GM23248 (cell line): ENCODE measurements at regions not wholly inside any gene's neighbourhood (a gene's known extent, or its start where the extent isn't known, plus 50 kb on each side); places are given as distances from the start of the nearest gene placed in this dataset.

ENCODE experiments used
- DNase-seq: peaks from one replicate; pipeline ENCODE4 v3.0.0-alpha.2; 2015
- H2AFZ ChIP-seq: fragments of 200-600 bp; sonication (generic); 2 replicates; pipeline ENCODE4 v1.6.1; 2016; ENCODE audit warnings: antibody characterized with exemption
- H3F3A ChIP-seq: fragments of 200-600 bp; sonication (generic); 2 replicates; pipeline ENCODE4 v1.6.1; 2016; ENCODE audit warnings: mild to moderate bottlenecking, antibody characterized with exemption, mixed run types; ENCODE audit not compliant: insufficient read depth
- H3K27ac ChIP-seq: fragments of 200-600 bp; sonication (generic); 2 replicates; pipeline ENCODE4 v1.5.1; 2016; ENCODE audit warnings: mild to moderate bottlenecking
- H3K27me3 ChIP-seq: fragments of 200-600 bp; sonication (generic); replicated peaks from 2 replicates; pipeline ENCODE4 v1.6.1; 2016; ENCODE audit warnings: mild to moderate bottlenecking; ENCODE audit not compliant: insufficient read depth
- H3K36me3 ChIP-seq: fragments of 200-600 bp; sonication (generic); 2 replicates; pipeline ENCODE4 v1.6.1; 2016; ENCODE audit warnings: low read depth, mild to moderate bottlenecking
- H3K4me1 ChIP-seq: fragments of 200-600 bp; sonication (generic); 2 replicates; pipeline ENCODE4 v1.6.1; 2016; ENCODE audit warnings: mild to moderate bottlenecking; ENCODE audit not compliant: insufficient read depth
- H3K4me2 ChIP-seq: fragments of 200-600 bp; sonication (generic); one replicate; pipeline ENCODE4 v1.6.1; 2016; ENCODE audit warnings: mild to moderate bottlenecking; ENCODE audit not compliant: unreplicated experiment
- H3K4me3 ChIP-seq: fragments of 200-600 bp; sonication (generic); 2 replicates; pipeline ENCODE4 v1.5.1; 2016; ENCODE audit warnings: mild to moderate bottlenecking
- H3K79me2 ChIP-seq: fragments of 200-600 bp; sonication (generic); 2 replicates; pipeline ENCODE4 v1.6.1; 2016; ENCODE audit warnings: mild to moderate bottlenecking; ENCODE audit not compliant: insufficient read depth
- H3K9ac ChIP-seq: fragments of 200-600 bp; sonication (generic); 2 replicates; pipeline ENCODE4 v1.6.1; 2016; ENCODE audit warnings: mild to moderate bottlenecking
- H3K9me2 ChIP-seq: fragments of 200-600 bp; sonication (generic); 2 replicates; pipeline ENCODE4 v1.6.1; 2016; ENCODE audit warnings: mixed run types, mild to moderate bottlenecking, moderate library complexity; ENCODE audit not compliant: insufficient read depth
- H3K9me3 ChIP-seq: fragments of 200-600 bp; sonication (generic); one replicate; pipeline ENCODE4 v1.6.1; 2017; ENCODE audit warnings: low read depth
- H4K20me1 ChIP-seq: fragments of 200-600 bp; sonication (generic); 2 replicates; pipeline ENCODE4 v1.6.0; 2016; ENCODE audit not compliant: insufficient read depth
- EZH2 ChIP-seq: fragments of 200-600 bp; sonication (generic); IDR thresholded peaks from 2 replicates; pipeline ENCODE4 v1.6.1; 2018; ENCODE audit warnings: antibody characterized with exemption, mild to moderate bottlenecking; ENCODE audit not compliant: insufficient read depth, poor library complexity, severe bottlenecking
- EZH2phosphoT487 ChIP-seq: fragments of 200-600 bp; sonication (generic); IDR thresholded peaks from 2 replicates; pipeline ENCODE4 v1.6.1; 2018; ENCODE audit warnings: antibody characterized with exemption, moderate library complexity, mild to moderate bottlenecking, low read depth; ENCODE audit not compliant: insufficient read depth
- WGBS, 2 experiments: methylation state at CpG; one replicate each; pipeline ENCODE4 v1.1.6; 2015 to 2017; ENCODE audit warnings: low lambda C conversion rate in 2 of 2, low coverage in 1 of 2; ENCODE audit errors: missing lambda C conversion rate in 2 of 2; 5-methylcytosine and 5-hydroxymethylcytosine counted together
- in situ Hi-C: fragments of 300-500 bp; cut with MboI; formaldehyde crosslinking; loops from 2 replicates; pipeline ENCODE4 v1.15.0; 2020

GRCh38 chr2:174660984-174661675 lies 63.5 kb upstream of the WIPF1 start:
- H3K79me2 ChIP-seq: peaks cover 81% of the 10 kb centered on the region
- WGBS, 2 experiments: 97% methylated on average over 9 of the region's 9 CpGs
- in situ Hi-C loops: no loop called here

GRCh38 chr2:174659069-174659900 lies 61.7 kb upstream of the WIPF1 start:
- 90 to 91% methylated on average over 7 of the region's 7 CpGs for WGBS, 2 experiments
- Histone ChIP-seq H3K4me1 (peaks cover 28% of the 10 kb centered on the region), H3K9me2 (no peaks in the 10 kb centered on the region), H2AFZ (no peak overlapping the region), H3K4me3 (no peak overlapping the region), H4K20me1 (no peaks in the 10 kb centered on the region), H3K27me3 (no peaks in the 10 kb centered on the region), H3K9ac (no peak overlapping the region), H3K36me3 (peaks cover 12% of the 10 kb centered on the region; the same call in 1 of the 2 replicates), H3K79me2 (peaks cover 81% of the 10 kb centered on the region), H3K9me3 (no peaks in the 10 kb centered on the region), H3K4me2 (no peak overlapping the region), H3K27ac (no peak overlapping the region), H3F3A (peaks cover 21% of the 10 kb centered on the region)
- no peak for DNase-seq
- in situ Hi-C loops: no loop called here
- TF ChIP-seq EZH2phosphoT487 (no peak), EZH2 (no peak)

More at GRCh38 chr2:174660984-174661675, 63.5 kb upstream of the WIPF1 start:
- DNase-seq: no peak
- Histone ChIP-seq H3K36me3 (peaks cover 8% of the 10 kb centered on the region; the same call in 1 of the 2 replicates), H3F3A (peaks cover 35% of the 10 kb centered on the region), H4K20me1 (no peaks in the 10 kb centered on the region), H2AFZ (no peak overlapping the region), H3K9me2 (no peaks in the 10 kb centered on the region), H3K9me3 (no peaks in the 10 kb centered on the region), H3K27ac (no peak overlapping the region), H3K4me2 (no peak overlapping the region), H3K9ac (no peak overlapping the region), H3K4me3 (no peak overlapping the region), H3K4me1 (peaks cover 37% of the 10 kb centered on the region), H3K27me3 (no peaks in the 10 kb centered on the region)
- TF ChIP-seq EZH2 (no peak), EZH2phosphoT487 (no peak)

GRCh38 chr2:174656676-174657176 lies 59.1 kb upstream of the WIPF1 start:
- Histone ChIP-seq H3K27me3 (no peaks in the 10 kb centered on the region), H3K36me3 (peaks cover 12% of the 10 kb centered on the region; the same call in 1 of the 2 replicates), H3K79me2 (peaks cover 98% of the 10 kb centered on the region), H2AFZ (no peak overlapping the region), H3K4me1 (peaks cover 10% of the 10 kb centered on the region; the same call in 1 of the 2 replicates), H3K9me2 (no peaks in the 10 kb centered on the region), H4K20me1 (no peaks in the 10 kb centered on the region), H3F3A (no peaks in the 10 kb centered on the region), H3K9ac (no peak overlapping the region), H3K27ac (no peak overlapping the region), H3K4me3 (no peak overlapping the region), H3K9me3 (no peaks in the 10 kb centered on the region), H3K4me2 (no peak overlapping the region)
- in situ Hi-C loops: no loop called here
- TF ChIP-seq EZH2phosphoT487 (no peak), EZH2 (no peak)
- no peak for DNase-seq

GRCh38 chr2:174656035-174656434 lies 58.4 kb upstream of the WIPF1 start:
- no peak overlapping the region for H3K4me2 ChIP-seq
- TF ChIP-seq EZH2phosphoT487: no peak
- TF ChIP-seq EZH2: no peak
- in situ Hi-C loops: no loop called here
- DNase-seq: no peak
- peaks cover 10% of the 10 kb centered on the region; the same call in 1 of the 2 replicates for H3K4me1 ChIP-seq
- H3K4me3 ChIP-seq: no peak overlapping the region
- no peak overlapping the region for H3K9ac ChIP-seq
- H3K9me2 ChIP-seq: no peaks in the 10 kb centered on the region
- H3K27ac ChIP-seq: no peak overlapping the region
- H4K20me1 ChIP-seq: no peaks in the 10 kb centered on the region
- H2AFZ ChIP-seq: no peak overlapping the region
- H3K27me3 ChIP-seq: no peaks in the 10 kb centered on the region
- H3K79me2 ChIP-seq: peaks cover 98% of the 10 kb centered on the region
- peaks cover 12% of the 10 kb centered on the region; the same call in 1 of the 2 replicates for H3K36me3 ChIP-seq
- H3F3A ChIP-seq: no peaks in the 10 kb centered on the region
- no peaks in the 10 kb centered on the region for H3K9me3 ChIP-seq
